ENCODE measurements at regions not wholly inside any gene's neighbourhood (a gene's known extent, or its start where the extent isn't known, plus 50 kb on each side); places are given as distances from the start of the nearest gene placed in this dataset.

DNA sequence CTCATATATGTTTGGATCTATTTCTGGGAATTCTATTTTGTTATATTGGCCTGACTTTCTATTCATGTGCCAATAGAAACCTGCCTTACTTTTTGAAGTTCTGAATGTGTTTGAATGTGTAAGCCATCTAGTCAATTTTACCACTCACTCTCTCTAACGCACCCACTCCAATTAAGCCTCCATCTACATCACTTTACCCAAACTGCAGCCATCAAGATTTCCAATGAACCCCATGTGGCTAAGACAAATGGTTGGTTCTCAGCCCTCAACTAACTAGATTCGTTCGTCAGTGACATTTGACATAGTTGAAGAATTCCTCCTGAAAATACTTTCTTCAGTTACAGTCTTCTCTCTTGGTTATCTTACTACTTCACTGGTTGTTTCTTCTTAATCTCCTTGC, 137.3 kb upstream of the FSHR start:
- TF ChIP-seq, protein P1, sequence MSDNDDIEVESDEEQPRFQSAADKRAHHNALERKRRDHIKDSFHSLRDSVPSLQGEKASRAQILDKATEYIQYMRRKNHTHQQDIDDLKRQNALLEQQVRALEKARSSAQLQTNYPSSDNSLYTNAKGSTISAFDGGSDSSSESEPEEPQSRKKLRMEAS (IDR thresholded peaks at IDR 0.05): no peak
- TF ChIP-seq FOXM1 (IDR thresholded peaks at IDR 0.05; ENCODE audit: borderline replicate concordance, low read depth) (no peak), RAD21 (IDR thresholded peaks at IDR 0.05; ENCODE audit: low read depth) (no peak), CEBPB (IDR thresholded peaks at IDR 0.05) (no peak), YY1 (IDR thresholded peaks at IDR 0.05; ENCODE audit: low read depth) (no peak), NFIC (IDR thresholded peaks at IDR 0.05) (no peak), TCF12 (IDR thresholded peaks at IDR 0.05; ENCODE audit: low read depth) (no peak), TAF1 (IDR thresholded peaks at IDR 0.05; ENCODE audit: low read depth) (no peak), REST (IDR thresholded peaks at IDR 0.05; ENCODE audit: low read depth) (no peak), EP300 (IDR thresholded peaks at IDR 0.05; ENCODE audit: borderline replicate concordance) (no peak)
- TF ChIP-seq, protein P2, sequence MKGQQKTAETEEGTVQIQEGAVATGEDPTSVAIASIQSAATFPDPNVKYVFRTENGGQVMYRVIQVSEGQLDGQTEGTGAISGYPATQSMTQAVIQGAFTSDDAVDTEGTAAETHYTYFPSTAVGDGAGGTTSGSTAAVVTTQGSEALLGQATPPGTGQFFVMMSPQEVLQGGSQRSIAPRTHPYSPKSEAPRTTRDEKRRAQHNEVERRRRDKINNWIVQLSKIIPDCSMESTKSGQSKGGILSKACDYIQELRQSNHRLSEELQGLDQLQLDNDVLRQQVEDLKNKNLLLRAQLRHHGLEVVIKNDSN (IDR thresholded peaks at IDR 0.05): no peak
